ENCODE measurements at regions not wholly inside any gene's neighbourhood (a gene's known extent, or its start where the extent isn't known, plus 50 kb on each side); places are given as distances from the start of the nearest gene placed in this dataset.

DNA sequence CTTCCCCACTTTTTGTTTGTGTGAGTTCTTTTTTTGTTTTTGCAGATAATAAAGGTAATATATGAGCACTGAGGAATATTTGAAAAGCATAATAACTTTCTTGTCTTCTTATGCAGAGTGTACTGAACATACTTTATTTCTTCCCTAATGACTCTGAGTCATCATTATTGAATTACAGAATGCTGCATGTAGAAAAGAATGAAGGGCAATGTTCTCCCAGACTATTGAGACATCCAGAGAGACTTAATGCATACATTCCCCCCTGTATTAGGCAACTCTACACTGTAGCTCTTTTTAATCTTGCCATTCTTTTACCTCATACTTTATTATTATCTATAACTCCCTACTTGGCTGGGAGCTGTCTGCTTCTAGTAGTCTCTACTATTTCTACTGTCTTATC lies 240.5 kb upstream of the ANKRD50 start:
- Histone ChIP-seq H3K4me3 (ENCODE audit: low read length in 2 of 2) (no peak overlapping the region), H3K27me3 (ENCODE audit: insufficient read depth, low read length) (no peaks in the 10 kb centered on the region), H3K4me1 (ENCODE audit: insufficient read depth, low read length) (no peaks in the 10 kb centered on the region), H3K27ac (ENCODE audit: low read depth, low read length) (no peak overlapping the region), H3K9me3 (ENCODE audit: control insufficient read depth in 1 of 2, low read length in 2 of 2) (no peaks in the 10 kb centered on the region), H3K36me3 (ENCODE audit: insufficient read depth, low read length) (no peaks in the 10 kb centered on the region)
- ChIA-PET CTCF (ENCODE audit: partially characterized antibody) (no interaction called here), POLR2A (ENCODE audit: partially characterized antibody) (no interaction called here)
- Mint-ChIP-seq H3K4me3 (no peak overlapping the region), H3K36me3 (no peaks in the 10 kb centered on the region), H3K27ac (no peak overlapping the region), H3K4me1 (no peaks in the 10 kb centered on the region), H3K9me3 (peaks cover 0 to 8% (median 5%) of the 10 kb centered on the region in 8 donors), H3K27me3 (no peaks in the 10 kb centered on the region)
- no peak for DNase-seq
- intact Hi-C loops (cut with micrococcal nuclease) = no loop called here

DNA sequence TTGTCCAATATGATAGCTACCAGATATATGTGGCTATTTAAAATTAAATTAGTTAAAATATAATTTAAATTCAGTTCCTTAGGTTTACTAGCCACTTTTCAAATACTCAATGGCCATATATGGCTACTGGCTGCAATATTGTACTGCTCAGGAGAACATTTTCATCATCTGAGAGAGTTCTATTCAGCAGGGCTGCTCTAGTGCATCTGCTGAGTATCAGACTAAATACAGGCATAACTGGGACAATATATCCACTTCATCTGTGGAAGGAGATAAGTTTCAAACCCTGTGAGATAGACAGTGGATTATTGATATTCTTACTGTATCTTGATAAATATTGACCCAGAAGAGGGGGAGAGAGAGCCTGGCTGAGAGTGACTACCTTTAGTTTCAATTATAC lies 240.1 kb upstream of the ANKRD50 start:
- H3K27ac Mint-ChIP-seq = no peak overlapping the region
- ChIA-PET POLR2A (ENCODE audit: partially characterized antibody) (no interaction called here), CTCF (ENCODE audit: partially characterized antibody) (no interaction called here)
- intact Hi-C loops (cut with micrococcal nuclease) = no loop called here
- H3K4me1 ChIP-seq (ENCODE audit: insufficient read depth, low read length) = no peaks in the 10 kb centered on the region
- H3K9me3 Mint-ChIP-seq = peaks cover 2 to 9% (median 5%) of the 10 kb centered on the region in 8 donors
- H3K36me3 ChIP-seq (ENCODE audit: insufficient read depth, low read length) = no peaks in the 10 kb centered on the region
- no peak overlapping the region for H3K4me3 ChIP-seq (ENCODE audit: low read length in 2 of 2)
- H3K27ac ChIP-seq (ENCODE audit: low read depth, low read length) = no peak overlapping the region
- no peaks in the 10 kb centered on the region for H3K4me1 Mint-ChIP-seq
- no peak for DNase-seq
- H3K27me3 ChIP-seq (ENCODE audit: insufficient read depth, low read length) = no peaks in the 10 kb centered on the region
- no peaks in the 10 kb centered on the region for H3K27me3 Mint-ChIP-seq
- no peak overlapping the region for H3K4me3 Mint-ChIP-seq
- no peaks in the 10 kb centered on the region for H3K36me3 Mint-ChIP-seq
- H3K9me3 ChIP-seq (ENCODE audit: control insufficient read depth in 1 of 2, low read length in 2 of 2) = no peaks in the 10 kb centered on the region

DNA sequence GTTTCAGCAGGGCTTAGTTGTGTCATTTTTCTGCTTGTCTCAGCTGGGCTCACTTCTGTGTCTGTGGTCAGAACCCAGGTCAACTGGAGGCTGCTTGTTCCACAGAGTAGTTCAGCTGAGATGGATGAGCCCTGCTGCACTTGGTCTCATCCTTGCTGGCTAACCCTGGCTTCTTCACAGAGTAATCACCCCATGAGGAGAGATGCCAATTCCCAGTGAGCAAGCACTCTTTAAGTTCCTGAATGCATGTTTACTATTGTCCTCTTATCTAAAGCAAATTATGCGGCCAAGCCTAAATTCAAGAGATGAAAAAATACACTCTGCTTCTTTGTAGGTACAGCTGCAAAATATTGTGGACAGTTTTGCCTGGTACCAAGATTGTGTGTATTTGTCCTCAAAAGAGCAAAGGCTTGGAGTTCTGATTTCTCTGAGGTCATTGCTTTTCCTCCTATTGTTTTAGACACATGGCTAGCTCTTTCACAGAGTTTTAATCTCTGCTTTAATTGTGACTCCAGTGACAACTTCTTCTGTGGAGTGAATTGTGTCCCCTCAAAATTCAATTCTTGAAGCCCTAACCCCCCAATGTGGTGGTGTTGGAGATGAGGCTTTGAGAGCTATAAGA lies 236.6 kb upstream of the ANKRD50 start:
- H3K4me1 Mint-ChIP-seq = no peaks in the 10 kb centered on the region
- Histone ChIP-seq H3K4me1 (ENCODE audit: insufficient read depth, low read length) (no peaks in the 10 kb centered on the region), H3K4me3 (ENCODE audit: low read length in 2 of 2) (no peak overlapping the region), H3K27me3 (ENCODE audit: insufficient read depth, low read length) (no peaks in the 10 kb centered on the region), H3K9me3 (ENCODE audit: control insufficient read depth in 1 of 2, low read length in 2 of 2) (no peaks in the 10 kb centered on the region), H3K27ac (ENCODE audit: low read depth, low read length) (no peak overlapping the region), H3K36me3 (ENCODE audit: insufficient read depth, low read length) (no peaks in the 10 kb centered on the region)
- DNase-seq = no peak
- no peak overlapping the region for H3K27ac Mint-ChIP-seq
- H3K36me3 Mint-ChIP-seq = no peaks in the 10 kb centered on the region
- ChIA-PET POLR2A (ENCODE audit: partially characterized antibody) (no interaction called here), CTCF (ENCODE audit: partially characterized antibody) (no interaction called here)
- no peaks in the 10 kb centered on the region for H3K27me3 Mint-ChIP-seq
- no peak overlapping the region for H3K4me3 Mint-ChIP-seq
- peaks cover 0 to 9% (median 6%) of the 10 kb centered on the region in 8 donors for H3K9me3 Mint-ChIP-seq
- intact Hi-C loops (cut with micrococcal nuclease) = no loop called here

DNA sequence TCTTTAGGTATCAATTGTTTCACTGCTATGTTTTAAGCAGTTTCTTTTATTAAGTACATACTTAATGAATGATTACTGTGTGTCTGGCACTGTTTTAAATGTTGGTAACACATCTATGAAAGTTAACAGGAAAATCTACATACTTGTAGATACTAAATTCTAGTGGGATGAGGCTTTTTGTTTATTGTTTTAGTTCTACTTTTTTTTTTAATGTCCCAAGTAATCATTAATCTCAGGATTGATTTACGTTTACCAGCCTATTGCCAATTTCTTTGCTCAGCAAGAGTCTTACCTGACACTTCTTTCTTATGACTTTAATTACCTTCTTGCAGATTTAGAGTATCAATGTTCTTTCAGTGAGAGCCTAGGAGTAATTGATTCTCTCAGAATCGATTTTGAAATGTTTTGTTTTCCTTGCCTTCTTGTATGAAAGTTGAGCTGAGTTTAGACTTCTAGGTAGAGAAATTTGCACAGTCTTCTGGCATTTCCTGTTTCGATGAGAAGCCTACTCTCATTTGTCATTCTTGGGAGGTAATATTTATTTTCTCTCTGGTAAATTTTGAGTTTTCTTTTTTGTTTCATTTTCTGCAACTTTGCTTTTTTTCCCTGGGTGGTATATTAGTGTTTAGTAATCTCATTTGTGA lies 235.2 kb upstream of the ANKRD50 start:
- intact Hi-C loops (cut with micrococcal nuclease) = no loop called here
- Mint-ChIP-seq H3K4me1 (no peaks in the 10 kb centered on the region), H3K4me3 (no peak overlapping the region), H3K27ac (no peak overlapping the region), H3K27me3 (no peaks in the 10 kb centered on the region), H3K36me3 (no peaks in the 10 kb centered on the region), H3K9me3 (peaks cover 0 to 9% (median 7%) of the 10 kb centered on the region in 8 donors)
- Histone ChIP-seq H3K27ac (ENCODE audit: low read depth, low read length) (no peak overlapping the region), H3K36me3 (ENCODE audit: insufficient read depth, low read length) (no peaks in the 10 kb centered on the region), H3K4me1 (ENCODE audit: insufficient read depth, low read length) (no peaks in the 10 kb centered on the region), H3K4me3 (ENCODE audit: low read length in 2 of 2) (no peak overlapping the region), H3K9me3 (ENCODE audit: control insufficient read depth in 1 of 2, low read length in 2 of 2) (no peaks in the 10 kb centered on the region), H3K27me3 (ENCODE audit: insufficient read depth, low read length) (no peaks in the 10 kb centered on the region)
- DNase-seq = no peak
- POLR2A ChIA-PET (ENCODE audit: partially characterized antibody) = no interaction called here
- CTCF ChIA-PET (ENCODE audit: partially characterized antibody) = no interaction called here

DNA sequence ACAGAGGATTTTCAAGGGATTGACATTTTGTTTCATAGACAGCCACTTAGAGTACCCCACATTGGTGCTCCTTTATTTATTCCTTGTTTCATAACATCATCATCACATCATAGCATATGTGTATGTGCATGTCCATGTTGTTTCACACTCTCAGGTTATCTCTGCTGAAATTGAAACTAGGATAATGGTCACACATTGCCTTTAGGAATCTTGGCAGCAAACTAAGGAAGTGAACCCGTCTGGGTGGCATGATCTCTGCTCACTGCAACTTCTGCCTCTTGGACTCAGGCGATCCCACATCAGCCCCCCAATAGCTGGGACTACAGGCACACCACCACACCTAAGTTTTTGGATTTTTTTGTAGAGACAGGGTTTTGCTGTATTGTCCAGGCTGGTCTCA lies 234.2 kb upstream of the ANKRD50 start:
- Mint-ChIP-seq H3K36me3 (no peaks in the 10 kb centered on the region), H3K9me3 (peaks cover 0 to 7% (median 6%) of the 10 kb centered on the region in 8 donors), H3K4me3 (no peak overlapping the region), H3K4me1 (no peaks in the 10 kb centered on the region), H3K27me3 (no peaks in the 10 kb centered on the region), H3K27ac (no peak overlapping the region)
- H3K27me3 ChIP-seq (ENCODE audit: insufficient read depth, low read length) = no peaks in the 10 kb centered on the region
- H3K4me3 ChIP-seq (ENCODE audit: low read length in 2 of 2) = no peak overlapping the region
- H3K27ac ChIP-seq (ENCODE audit: low read depth, low read length) = no peak overlapping the region
- H3K9me3 ChIP-seq (ENCODE audit: control insufficient read depth in 1 of 2, low read length in 2 of 2) = no peaks in the 10 kb centered on the region
- no peak for DNase-seq
- no peaks in the 10 kb centered on the region for H3K36me3 ChIP-seq (ENCODE audit: insufficient read depth, low read length)
- intact Hi-C loops (cut with micrococcal nuclease) = no loop called here
- ChIA-PET POLR2A (ENCODE audit: partially characterized antibody) (no interaction called here), CTCF (ENCODE audit: partially characterized antibody) (no interaction called here)
- no peaks in the 10 kb centered on the region for H3K4me1 ChIP-seq (ENCODE audit: insufficient read depth, low read length)

DNA sequence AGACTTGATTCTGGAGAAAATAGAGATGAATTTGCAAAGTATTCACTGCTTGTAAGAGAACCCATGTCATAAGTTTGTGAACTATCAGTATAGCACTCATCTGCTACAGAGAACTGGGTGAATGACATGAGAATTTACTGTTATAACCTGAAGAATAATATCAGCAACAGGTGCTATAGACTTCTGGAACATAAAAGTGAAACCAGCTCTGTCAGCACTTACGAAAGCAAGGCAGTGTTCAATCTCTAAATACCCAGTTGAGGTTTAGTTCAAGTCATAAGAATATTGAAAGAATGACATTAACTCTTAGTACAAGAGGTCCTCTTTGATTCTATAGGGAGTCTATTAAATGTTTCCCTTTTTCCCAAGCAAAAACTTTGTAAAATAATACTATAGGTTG lies 232.9 kb upstream of the ANKRD50 start:
- Mint-ChIP-seq H3K27me3 (no peaks in the 10 kb centered on the region), H3K4me1 (no peaks in the 10 kb centered on the region), H3K4me3 (no peak overlapping the region), H3K27ac (no peak overlapping the region), H3K9me3 (peaks cover 0 to 6% (median 4%) of the 10 kb centered on the region in 8 donors), H3K36me3 (no peaks in the 10 kb centered on the region)
- Histone ChIP-seq H3K27ac (ENCODE audit: low read depth, low read length) (no peak overlapping the region), H3K27me3 (ENCODE audit: insufficient read depth, low read length) (no peaks in the 10 kb centered on the region), H3K4me3 (ENCODE audit: low read length in 2 of 2) (no peak overlapping the region), H3K9me3 (ENCODE audit: control insufficient read depth in 1 of 2, low read length in 2 of 2) (no peaks in the 10 kb centered on the region), H3K36me3 (ENCODE audit: insufficient read depth, low read length) (no peaks in the 10 kb centered on the region), H3K4me1 (ENCODE audit: insufficient read depth, low read length) (no peaks in the 10 kb centered on the region)
- ChIA-PET CTCF (ENCODE audit: partially characterized antibody) (no interaction called here), POLR2A (ENCODE audit: partially characterized antibody) (no interaction called here)
- intact Hi-C loops (cut with micrococcal nuclease) = no loop called here
- no peak for DNase-seq

DNA sequence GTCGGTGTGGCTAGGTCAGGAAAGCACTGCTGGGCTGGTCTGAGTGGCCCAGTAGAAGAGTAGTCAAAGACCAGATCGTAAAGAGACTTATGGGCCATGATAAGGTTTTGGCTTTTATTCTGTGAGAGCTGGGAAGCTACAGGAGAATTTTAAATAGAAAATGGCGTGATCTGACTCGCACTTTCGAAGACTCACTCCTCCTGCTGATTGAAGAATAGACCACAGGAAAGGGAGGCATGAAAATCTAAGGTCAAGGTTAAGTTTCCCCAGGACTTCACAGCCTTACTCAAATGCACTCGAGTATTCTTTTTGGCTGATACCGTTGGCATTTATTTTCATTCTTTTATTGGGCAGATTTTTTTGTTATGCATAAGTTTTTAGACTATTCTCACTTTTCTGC lies 231.4 kb upstream of the ANKRD50 start:
- DNase-seq = no peak
- intact Hi-C loops (cut with micrococcal nuclease) = no loop called here

More for the DNA sequence above, 231.4 kb upstream of the ANKRD50 start:
- CTCF ChIA-PET (ENCODE audit: partially characterized antibody) = no interaction called here
- H3K4me3 Mint-ChIP-seq = no peak overlapping the region
- Histone ChIP-seq H3K36me3 (ENCODE audit: insufficient read depth, low read length) (no peaks in the 10 kb centered on the region), H3K9me3 (ENCODE audit: control insufficient read depth in 1 of 2, low read length in 2 of 2) (no peaks in the 10 kb centered on the region), H3K4me1 (ENCODE audit: insufficient read depth, low read length) (no peaks in the 10 kb centered on the region), H3K27me3 (ENCODE audit: insufficient read depth, low read length) (no peaks in the 10 kb centered on the region), H3K27ac (ENCODE audit: low read depth, low read length) (no peak overlapping the region), H3K4me3 (ENCODE audit: low read length in 2 of 2) (no peak overlapping the region)
- no peaks in the 10 kb centered on the region for H3K4me1 Mint-ChIP-seq
- POLR2A ChIA-PET (ENCODE audit: partially characterized antibody) = no interaction called here
- H3K27ac Mint-ChIP-seq = no peak overlapping the region
- H3K36me3 Mint-ChIP-seq = no peaks in the 10 kb centered on the region
- no peaks in the 10 kb centered on the region for H3K27me3 Mint-ChIP-seq
- H3K9me3 Mint-ChIP-seq = peaks cover 0 to 6% (median 2%) of the 10 kb centered on the region in 8 donors
